ENCODE measurements at regions not wholly inside any gene's neighbourhood (a gene's known extent, or its start where the extent isn't known, plus 50 kb on each side); places are given as distances from the start of the nearest gene placed in this dataset.

DNA sequence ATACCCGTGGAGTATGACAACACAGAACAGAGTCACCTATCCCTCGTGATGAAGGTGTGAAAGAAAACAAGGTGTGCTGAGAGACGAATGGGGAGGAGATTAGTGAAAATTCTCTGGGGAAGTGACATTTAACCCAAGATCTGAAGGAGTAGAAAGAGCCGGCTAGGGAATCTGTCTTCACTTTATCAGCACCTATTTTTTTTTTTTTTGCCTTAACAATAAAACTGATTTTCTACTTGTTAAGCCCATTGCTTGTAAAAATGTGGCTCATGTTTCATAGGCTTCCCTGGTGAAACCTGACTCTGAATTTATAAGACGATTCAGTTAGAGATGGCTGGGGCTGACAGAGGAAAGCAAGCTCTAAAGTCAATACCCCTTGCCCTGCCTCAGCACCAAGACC lies 322.6 kb upstream of the MSX2 start:
- ChIA-PET CTCF (no interaction called here), POLR2A (no interaction called here)
- no peaks in the 10 kb centered on the region for H3K27me3 ChIP-seq (ENCODE audit: insufficient read depth, low read length, poor library complexity, severe bottlenecking)
- H3K36me3 ChIP-seq (ENCODE audit: insufficient read depth, low read length) = no peaks in the 10 kb centered on the region
- H3K27ac ChIP-seq (ENCODE audit: low read depth, low read length) = no peak overlapping the region
- no peak overlapping the region for H3K4me3 ChIP-seq (ENCODE audit: low read length)
- Mint-ChIP-seq H3K4me1 (no peaks in the 10 kb centered on the region), H3K36me3 (no peaks in the 10 kb centered on the region), H3K4me3 (no peak overlapping the region), H3K27me3 (peaks cover 0 to 8% of the 10 kb centered on the region in 2 donors), H3K27ac (no peak overlapping the region), H3K9me3 (peaks cover 0 to 5% (median 0%) of the 10 kb centered on the region in 5 donors)
- no peak for DNase-seq
- no peaks in the 10 kb centered on the region for H3K9me3 ChIP-seq (ENCODE audit: low read length)
- no peaks in the 10 kb centered on the region for H3K4me1 ChIP-seq (ENCODE audit: insufficient read depth, low read length)

DNA sequence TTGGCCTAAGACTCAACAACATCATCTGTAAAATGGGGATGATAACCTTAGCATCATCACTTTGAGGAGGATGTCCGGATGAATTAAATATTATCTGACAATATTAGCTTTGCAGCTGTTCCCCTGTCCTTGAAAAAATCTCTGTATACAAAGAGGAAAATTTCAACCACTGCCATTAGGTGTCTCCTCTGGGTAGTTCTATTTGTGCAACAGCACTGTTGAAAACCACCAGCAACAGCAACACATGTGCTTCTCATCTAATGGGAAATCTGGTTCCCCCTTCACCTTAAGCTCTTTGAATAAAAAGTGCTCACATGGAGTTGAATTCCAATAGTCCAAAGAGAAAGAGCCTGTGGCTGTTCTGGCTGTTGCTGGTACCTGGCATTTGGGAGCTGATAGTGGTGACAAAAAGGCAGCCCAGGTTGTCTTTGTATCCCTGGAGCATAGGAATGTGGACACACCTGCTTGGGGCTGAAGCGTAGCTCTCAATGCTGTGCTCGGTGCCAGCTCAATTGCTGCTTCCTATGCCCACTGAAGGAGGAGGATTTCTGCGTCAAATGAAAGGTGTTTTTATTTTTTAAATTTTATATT lies 322.1 kb upstream of the MSX2 start:
- no peak for DNase-seq
- Mint-ChIP-seq H3K4me1 (no peaks in the 10 kb centered on the region), H3K36me3 (no peaks in the 10 kb centered on the region), H3K9me3 (peaks cover 0 to 5% (median 0%) of the 10 kb centered on the region in 5 donors), H3K27me3 (peaks cover 0 to 8% of the 10 kb centered on the region in 2 donors), H3K27ac (no peak overlapping the region), H3K4me3 (no peak overlapping the region)
- H3K4me3 ChIP-seq (ENCODE audit: low read length) = no peak overlapping the region
- no peaks in the 10 kb centered on the region for H3K4me1 ChIP-seq (ENCODE audit: insufficient read depth, low read length)
- H3K27me3 ChIP-seq (ENCODE audit: insufficient read depth, low read length, poor library complexity, severe bottlenecking) = no peaks in the 10 kb centered on the region
- ChIA-PET CTCF (no interaction called here), POLR2A (no interaction called here)
- no peaks in the 10 kb centered on the region for H3K36me3 ChIP-seq (ENCODE audit: insufficient read depth, low read length)
- H3K27ac ChIP-seq (ENCODE audit: low read depth, low read length) = no peak overlapping the region
- H3K9me3 ChIP-seq (ENCODE audit: low read length) = no peaks in the 10 kb centered on the region

DNA sequence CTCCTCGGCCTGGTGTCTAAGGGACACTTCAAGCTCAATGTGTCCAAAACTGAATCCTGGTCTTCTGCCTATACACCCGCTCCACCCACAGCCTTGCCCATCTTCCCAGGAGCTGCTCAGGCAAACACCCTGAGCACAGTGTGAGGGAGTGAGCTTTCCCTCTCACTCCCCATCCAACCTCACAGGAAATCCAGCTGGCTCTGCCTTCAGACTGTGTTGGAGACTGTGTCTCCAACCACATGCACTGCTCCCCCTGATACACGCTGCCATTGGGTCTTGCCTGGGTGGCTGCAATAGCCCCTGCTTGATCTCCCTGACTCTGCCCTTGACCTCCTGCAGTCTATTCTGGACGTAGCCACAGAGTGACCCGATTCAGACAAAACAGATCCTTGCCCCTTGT lies 319.5 kb upstream of the MSX2 start:
- no peak overlapping the region for H3K4me3 Mint-ChIP-seq
- H3K9me3 Mint-ChIP-seq = peaks cover 0 to 9% (median 3%) of the 10 kb centered on the region in 5 donors
- ChIA-PET POLR2A (no interaction called here), CTCF (no interaction called here)
- Histone ChIP-seq H3K9me3 (ENCODE audit: low read length) (no peaks in the 10 kb centered on the region), H3K27ac (ENCODE audit: low read depth, low read length) (no peak overlapping the region), H3K4me3 (ENCODE audit: low read length) (no peak overlapping the region), H3K4me1 (ENCODE audit: insufficient read depth, low read length) (no peaks in the 10 kb centered on the region), H3K27me3 (ENCODE audit: insufficient read depth, low read length, poor library complexity, severe bottlenecking) (no peaks in the 10 kb centered on the region), H3K36me3 (ENCODE audit: insufficient read depth, low read length) (no peaks in the 10 kb centered on the region)
- H3K36me3 Mint-ChIP-seq = no peaks in the 10 kb centered on the region
- DNase-seq = no peak
- peaks cover 3 to 10% of the 10 kb centered on the region in 2 donors for H3K27me3 Mint-ChIP-seq
- H3K27ac Mint-ChIP-seq = no peak overlapping the region
- H3K4me1 Mint-ChIP-seq = no peaks in the 10 kb centered on the region

DNA sequence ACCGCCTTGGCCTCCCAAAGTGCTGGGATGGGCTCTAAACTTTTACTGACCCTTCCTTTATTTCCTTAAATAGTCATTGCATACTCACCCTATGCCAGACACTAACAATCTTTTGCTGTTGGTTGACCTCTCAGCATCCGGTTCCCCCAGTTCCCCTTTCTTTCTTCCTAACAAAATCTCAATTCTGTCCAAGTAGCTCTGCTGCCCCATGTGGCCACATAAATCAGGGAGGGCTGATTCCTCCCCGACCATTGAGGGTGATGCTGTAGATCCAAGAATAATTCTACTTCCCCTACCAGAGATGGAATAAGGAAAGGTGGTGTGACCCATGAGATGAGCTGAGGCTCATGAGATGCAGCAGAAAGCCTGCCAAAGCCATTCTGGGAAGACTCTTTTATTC lies 315.3 kb upstream of the MSX2 start:
- no peak overlapping the region for H3K4me3 Mint-ChIP-seq
- H3K4me3 ChIP-seq (ENCODE audit: low read length) = no peak overlapping the region
- H3K9me3 Mint-ChIP-seq = peaks cover 0 to 8% (median 3%) of the 10 kb centered on the region in 5 donors
- peaks cover 4 to 13% of the 10 kb centered on the region in 2 donors for H3K27me3 Mint-ChIP-seq
- ChIA-PET CTCF (no interaction called here), POLR2A (no interaction called here)
- no peaks in the 10 kb centered on the region for H3K4me1 ChIP-seq (ENCODE audit: insufficient read depth, low read length)
- no peaks in the 10 kb centered on the region for H3K4me1 Mint-ChIP-seq
- H3K27me3 ChIP-seq (ENCODE audit: insufficient read depth, low read length, poor library complexity, severe bottlenecking) = no peaks in the 10 kb centered on the region
- DNase-seq = no peak
- H3K36me3 Mint-ChIP-seq = no peaks in the 10 kb centered on the region
- H3K27ac Mint-ChIP-seq = no peak overlapping the region
- no peaks in the 10 kb centered on the region for H3K9me3 ChIP-seq (ENCODE audit: low read length)
- no peak overlapping the region for H3K27ac ChIP-seq (ENCODE audit: low read depth, low read length)
- H3K36me3 ChIP-seq (ENCODE audit: insufficient read depth, low read length) = no peaks in the 10 kb centered on the region

- ChIA-PET POLR2A (no interaction called here), CTCF (interaction anchor here (1.5 kb wide), 1 partner anchor 9 kb away, joined by 4 read pairs; no protein-coding TSS in a partner anchor)
- Mint-ChIP-seq H3K27ac (no peak overlapping the region), H3K27me3 (peaks cover 4 to 9% of the 10 kb centered on the region in 2 donors), H3K4me3 (no peak overlapping the region), H3K9me3 (peaks cover 0 to 8% (median 3%) of the 10 kb centered on the region in 5 donors), H3K36me3 (no peaks in the 10 kb centered on the region), H3K4me1 (no peaks in the 10 kb centered on the region)
- Histone ChIP-seq H3K4me3 (ENCODE audit: low read length) (no peak overlapping the region), H3K27me3 (ENCODE audit: insufficient read depth, low read length, poor library complexity, severe bottlenecking) (no peaks in the 10 kb centered on the region), H3K4me1 (ENCODE audit: insufficient read depth, low read length) (no peaks in the 10 kb centered on the region), H3K9me3 (ENCODE audit: low read length) (no peaks in the 10 kb centered on the region), H3K36me3 (ENCODE audit: insufficient read depth, low read length) (no peaks in the 10 kb centered on the region), H3K27ac (ENCODE audit: low read depth, low read length) (no peak overlapping the region)
- no peak for DNase-seq
Observed at GRCh38 chr5:174409971-174410370, 314.4 kb upstream of the MSX2 start.

- no peaks in the 10 kb centered on the region for H3K27me3 ChIP-seq (ENCODE audit: insufficient read depth, low read length, poor library complexity, severe bottlenecking)
- H3K4me3 ChIP-seq (ENCODE audit: low read length) = no peak overlapping the region
- no peaks in the 10 kb centered on the region for H3K36me3 Mint-ChIP-seq
- no peaks in the 10 kb centered on the region for H3K4me1 ChIP-seq (ENCODE audit: insufficient read depth, low read length)
- H3K4me3 Mint-ChIP-seq = no peak overlapping the region
- no peak for DNase-seq
- H3K36me3 ChIP-seq (ENCODE audit: insufficient read depth, low read length) = no peaks in the 10 kb centered on the region
- no peak overlapping the region for H3K27ac Mint-ChIP-seq
- ChIA-PET CTCF (interaction anchor here (1.5 kb wide), 1 partner anchor 8 kb away, joined by 4 read pairs; no protein-coding TSS in a partner anchor), POLR2A (no interaction called here)
- peaks cover 6 to 7% of the 10 kb centered on the region in 2 donors for H3K27me3 Mint-ChIP-seq
- no peak overlapping the region for H3K27ac ChIP-seq (ENCODE audit: low read depth, low read length)
- H3K9me3 ChIP-seq (ENCODE audit: low read length) = no peaks in the 10 kb centered on the region
- no peaks in the 10 kb centered on the region for H3K4me1 Mint-ChIP-seq
- H3K9me3 Mint-ChIP-seq = peaks cover 0 to 8% (median 3%) of the 10 kb centered on the region in 5 donors
Observed at GRCh38 chr5:174410716-174411478, 313.5 kb upstream of the MSX2 start.

GRCh38 chr5:174411479-174411819 lies 312.9 kb upstream of the MSX2 start:
- no peak overlapping the region for H3K4me3 ChIP-seq (ENCODE audit: low read length)
- no peak overlapping the region for H3K27ac ChIP-seq (ENCODE audit: low read depth, low read length)
- ChIA-PET POLR2A (no interaction called here), CTCF (no interaction called here)
- no peak overlapping the region for H3K4me3 Mint-ChIP-seq
- no peaks in the 10 kb centered on the region for H3K9me3 ChIP-seq (ENCODE audit: low read length)
- DNase-seq = no peak
- no peak overlapping the region for H3K27ac Mint-ChIP-seq
- no peaks in the 10 kb centered on the region for H3K27me3 ChIP-seq (ENCODE audit: insufficient read depth, low read length, poor library complexity, severe bottlenecking)
- H3K36me3 Mint-ChIP-seq = no peaks in the 10 kb centered on the region
- H3K9me3 Mint-ChIP-seq = peaks cover 0 to 8% (median 3%) of the 10 kb centered on the region in 5 donors
- no peaks in the 10 kb centered on the region for H3K36me3 ChIP-seq (ENCODE audit: insufficient read depth, low read length)
- peaks cover 7 to 10% of the 10 kb centered on the region in 2 donors for H3K27me3 Mint-ChIP-seq
- H3K4me1 ChIP-seq (ENCODE audit: insufficient read depth, low read length) = no peaks in the 10 kb centered on the region
- H3K4me1 Mint-ChIP-seq = no peaks in the 10 kb centered on the region

GRCh38 chr5:174412374-174412773 lies 312.0 kb upstream of the MSX2 start:
- no peaks in the 10 kb centered on the region for H3K36me3 ChIP-seq (ENCODE audit: insufficient read depth, low read length)
- POLR2A ChIA-PET = no interaction called here
- Mint-ChIP-seq H3K9me3 (peaks cover 0 to 7% (median 3%) of the 10 kb centered on the region in 5 donors), H3K4me3 (no peak overlapping the region), H3K4me1 (no peaks in the 10 kb centered on the region), H3K27me3 (peaks cover 7 to 10% of the 10 kb centered on the region in 2 donors), H3K27ac (no peak overlapping the region), H3K36me3 (no peaks in the 10 kb centered on the region)
- DNase-seq = no peak
- H3K9me3 ChIP-seq (ENCODE audit: low read length) = no peaks in the 10 kb centered on the region
- CTCF ChIA-PET = no interaction called here
- no peak overlapping the region for H3K4me3 ChIP-seq (ENCODE audit: low read length)
- no peak overlapping the region for H3K27ac ChIP-seq (ENCODE audit: low read depth, low read length)
- H3K27me3 ChIP-seq (ENCODE audit: insufficient read depth, low read length, poor library complexity, severe bottlenecking) = no peaks in the 10 kb centered on the region
- no peaks in the 10 kb centered on the region for H3K4me1 ChIP-seq (ENCODE audit: insufficient read depth, low read length)
